ENCODE measurements at regions not wholly inside any gene's neighbourhood (a gene's known extent, or its start where the extent isn't known, plus 50 kb on each side); places are given as distances from the start of the nearest gene placed in this dataset.

DNA sequence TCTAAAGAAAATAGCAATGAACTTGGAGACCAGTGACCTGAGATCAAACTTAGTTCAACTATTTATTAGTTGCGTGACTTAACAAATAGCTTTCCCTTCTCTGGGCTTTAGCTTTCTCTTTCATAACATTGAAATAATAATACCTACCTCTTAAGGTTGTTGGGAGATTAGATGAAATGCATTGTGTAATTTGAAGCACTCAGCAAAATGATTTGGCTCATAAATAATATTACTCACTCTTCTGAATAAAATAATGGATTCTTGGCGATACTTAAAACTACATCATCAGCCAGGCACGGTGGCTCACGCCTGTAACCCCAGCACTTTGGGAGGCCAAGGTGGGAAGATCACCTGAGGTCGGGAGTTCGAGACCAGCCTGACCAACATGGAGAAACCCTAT lies 556.2 kb upstream of the JARID2 start:
- no peak for DNase-seq

DNA sequence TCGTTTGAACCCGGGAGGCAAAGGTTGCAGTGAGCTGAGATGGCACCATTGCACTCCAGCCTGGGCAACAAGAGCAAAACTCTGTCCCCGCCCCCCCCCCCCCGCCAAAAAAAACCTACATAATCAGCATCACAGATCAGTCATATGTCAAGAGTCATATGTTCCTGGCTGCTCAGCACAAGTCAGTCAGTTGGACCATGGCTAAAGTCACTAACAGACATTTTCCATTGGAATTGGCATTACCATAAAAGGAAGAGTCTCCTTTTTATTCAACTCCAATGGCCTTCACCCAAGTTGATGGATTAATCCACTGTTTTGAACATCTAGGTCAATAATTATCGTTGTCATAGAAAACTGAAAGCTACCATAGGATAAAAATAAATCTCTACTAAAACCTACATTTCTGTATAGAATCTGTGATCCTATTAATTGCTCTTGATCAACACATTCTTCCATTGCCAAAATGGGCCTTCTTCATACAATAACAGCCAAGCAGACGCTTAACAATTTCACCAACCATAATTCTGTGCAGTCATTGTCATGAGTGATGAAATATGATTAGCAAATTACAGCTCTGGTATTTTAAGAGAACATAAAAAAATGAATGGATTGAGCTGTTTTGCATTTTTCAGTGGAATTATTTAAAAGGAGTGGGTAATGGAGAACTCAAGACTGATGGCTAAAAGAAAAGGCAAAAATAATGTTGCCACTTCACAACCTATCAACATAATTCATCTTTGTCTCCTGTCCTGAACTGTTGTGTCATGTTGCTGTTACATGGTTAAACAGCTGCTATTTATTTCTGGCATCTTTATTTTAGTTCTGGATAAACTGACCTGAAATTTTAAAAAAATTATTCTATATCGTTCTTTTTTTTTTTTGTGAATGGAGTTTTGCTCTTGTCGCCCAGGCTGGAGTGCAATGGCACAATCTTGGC lies 555.5 kb upstream of the JARID2 start:
- no peak for DNase-seq

DNA sequence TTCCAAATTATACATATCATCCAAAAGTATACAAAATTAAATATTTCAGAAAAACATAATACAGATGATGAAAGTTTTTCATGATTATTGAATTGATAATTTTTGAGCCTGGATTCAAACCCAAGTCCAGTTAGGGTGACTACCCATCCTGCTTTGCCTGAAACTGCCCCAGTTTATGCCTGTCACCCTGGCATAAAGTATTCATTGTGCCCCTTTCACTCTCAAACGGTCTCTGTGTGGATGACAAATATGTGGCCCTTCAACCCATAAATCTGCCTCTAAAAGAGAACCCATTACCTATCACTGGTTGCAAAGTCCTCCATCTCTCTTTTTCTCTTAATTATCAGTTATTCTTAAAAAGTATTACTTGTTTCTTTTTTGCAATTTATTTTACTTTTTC lies 553.7 kb upstream of the JARID2 start:
- no peak for DNase-seq

DNA sequence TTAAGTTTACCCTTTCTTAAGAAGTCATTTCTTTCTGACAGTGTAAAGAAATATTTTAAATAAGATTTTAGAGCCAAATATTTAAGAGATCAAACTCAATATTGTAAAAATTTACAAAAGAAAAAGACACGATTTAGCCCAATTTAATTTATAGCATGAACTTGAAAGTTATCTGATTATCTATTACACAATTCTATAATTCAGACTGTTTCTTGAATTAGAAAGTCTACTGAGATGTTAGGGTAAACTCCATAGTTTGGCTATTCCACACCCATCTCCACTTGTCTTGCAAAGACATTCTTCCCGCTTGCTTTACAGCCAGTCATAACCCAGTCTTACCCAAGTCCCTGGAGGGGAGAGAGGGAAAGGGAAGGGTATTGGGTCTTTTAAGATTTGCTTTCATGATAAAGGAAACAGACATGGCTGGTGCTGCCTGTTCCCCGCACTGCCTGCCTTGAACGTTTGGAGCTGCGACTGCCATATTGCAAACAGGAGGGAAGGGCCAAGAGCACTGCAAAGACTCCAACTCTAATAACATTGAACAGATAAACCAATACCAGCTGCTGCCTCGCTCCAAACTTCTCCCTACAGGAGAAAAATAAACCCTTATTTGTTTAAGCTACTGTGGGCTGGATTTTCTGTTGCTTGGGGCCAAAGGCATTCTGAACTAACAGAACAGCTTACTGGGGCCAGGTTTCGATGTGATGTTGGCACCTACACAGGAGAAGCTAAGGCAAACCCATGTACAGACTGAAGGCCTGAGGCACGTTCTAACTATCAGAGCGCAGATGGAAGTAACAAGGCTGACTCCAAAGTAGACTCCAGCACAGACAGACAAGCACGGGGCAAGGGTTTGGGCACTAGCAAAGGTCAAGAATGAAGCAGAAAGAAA lies 552.3 kb upstream of the JARID2 start:
- no peak for DNase-seq

GRCh38 chr6:14694308-14694707 lies 551.6 kb upstream of the JARID2 start:
- DNase-seq: no peak

- no peak for DNase-seq
Observed at GRCh38 chr6:14695579-14695978, 550.3 kb upstream of the JARID2 start.

DNA sequence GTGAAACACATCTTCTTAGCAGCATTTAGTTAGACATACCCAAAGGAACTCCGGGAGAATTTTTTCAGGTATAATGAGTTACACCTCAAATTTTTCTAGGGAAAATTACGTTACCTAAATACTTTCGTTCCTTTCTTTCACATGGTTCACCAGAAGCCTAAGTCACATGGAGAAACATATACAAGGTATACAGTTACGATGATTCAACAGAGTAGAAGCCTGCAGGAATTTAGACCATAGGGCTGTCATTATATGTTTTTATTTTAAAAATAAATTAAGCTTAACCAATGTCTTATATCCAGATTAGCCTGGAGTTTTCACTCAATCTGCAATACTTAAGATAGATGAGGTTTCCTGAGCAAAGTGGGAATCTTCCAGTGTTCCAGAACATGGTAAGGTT lies 549.5 kb upstream of the JARID2 start:
- no peak for DNase-seq

DNA sequence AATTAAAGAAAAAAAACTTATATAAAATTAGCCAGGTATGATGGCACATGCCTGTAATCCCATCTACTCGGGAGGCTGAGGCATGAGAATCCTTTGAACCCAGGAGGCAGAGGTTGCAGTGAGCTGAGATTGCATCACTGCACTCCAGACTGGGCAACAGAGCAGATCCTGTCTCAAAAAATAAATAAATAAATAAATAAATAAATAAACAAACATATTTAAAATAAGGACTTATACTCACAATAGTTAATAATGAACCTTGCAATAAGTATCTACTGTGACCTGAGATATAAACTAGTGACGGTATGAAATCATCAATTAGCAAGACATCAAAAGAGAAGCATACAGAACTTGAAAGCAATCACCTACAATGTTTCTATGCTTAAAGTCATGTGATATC lies 548.4 kb upstream of the JARID2 start:
- no peak for DNase-seq

GRCh38 chr6:14699803-14700601 lies 545.9 kb upstream of the JARID2 start:
- DNase-seq: no peak

DNA sequence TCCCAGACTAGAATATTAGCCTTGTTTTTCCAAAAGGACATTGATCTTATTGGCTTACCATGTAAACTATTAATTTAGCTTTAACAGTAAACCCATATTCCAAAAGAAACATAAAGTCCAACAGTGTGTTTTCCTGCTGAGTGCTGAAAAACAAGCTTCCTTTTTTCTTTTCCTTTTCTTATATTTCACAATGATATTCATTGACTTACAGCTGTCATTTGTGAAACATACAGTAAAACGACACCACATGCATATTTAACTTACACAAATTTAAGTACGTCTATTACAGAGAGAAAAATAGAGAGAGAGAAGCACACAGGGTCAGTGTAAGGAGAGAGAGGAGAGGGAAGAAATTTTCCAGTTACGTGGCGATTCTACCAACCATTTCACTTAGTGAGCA lies 543.9 kb upstream of the JARID2 start:
- no peak for DNase-seq

- DNase-seq: no peak
Observed at GRCh38 chr6:14702678-14703077, 543.2 kb upstream of the JARID2 start.

DNA sequence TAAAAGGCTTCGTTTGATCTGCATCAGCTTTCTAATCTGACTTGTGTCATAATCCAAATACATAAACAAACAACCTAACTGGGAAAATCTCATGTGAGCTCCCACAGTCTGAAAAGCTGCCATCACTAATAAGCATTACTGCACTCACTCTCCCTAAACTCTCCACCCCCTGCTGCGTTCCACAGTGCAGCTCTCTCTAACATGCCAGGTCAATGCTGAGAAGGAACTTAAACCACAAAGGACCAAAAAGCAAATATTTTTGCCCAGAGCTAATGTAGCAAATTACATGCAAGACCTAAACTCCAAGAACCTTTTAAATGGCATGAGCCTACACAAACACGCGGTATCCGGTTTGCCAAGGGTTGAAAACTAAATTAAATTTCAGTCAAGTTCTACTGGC lies 542.3 kb upstream of the JARID2 start:
- peak; percentile 50 for DNase-seq

GRCh38 chr6:14704383-14705271 lies 541.2 kb upstream of the JARID2 start:
- no peak for DNase-seq

DNA sequence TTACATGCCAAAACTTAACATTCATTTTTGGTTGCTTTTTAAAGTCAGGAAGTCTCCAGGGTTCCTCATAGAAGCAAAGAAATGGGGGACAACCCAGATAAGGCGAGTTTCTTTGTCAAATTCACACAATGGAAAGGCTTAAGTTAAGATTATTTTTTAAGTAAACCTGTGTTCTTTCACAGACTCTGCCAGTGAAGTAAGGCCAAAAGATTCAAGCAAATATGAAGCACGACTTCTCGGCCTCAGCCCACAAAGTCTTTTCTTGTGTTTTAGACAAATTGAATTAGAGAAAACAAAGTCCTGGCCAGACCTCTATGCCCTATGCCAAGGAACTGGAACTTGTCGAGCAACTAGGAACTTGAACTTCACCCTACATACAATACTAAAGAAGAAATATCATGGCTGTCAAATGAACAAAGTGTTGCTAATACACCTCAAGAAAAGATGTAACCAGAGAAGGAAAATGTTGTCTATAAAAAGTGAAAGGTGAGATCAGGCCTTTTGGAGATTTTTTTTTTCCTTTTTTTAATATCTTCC lies 540.0 kb upstream of the JARID2 start:
- no peak for DNase-seq

DNA sequence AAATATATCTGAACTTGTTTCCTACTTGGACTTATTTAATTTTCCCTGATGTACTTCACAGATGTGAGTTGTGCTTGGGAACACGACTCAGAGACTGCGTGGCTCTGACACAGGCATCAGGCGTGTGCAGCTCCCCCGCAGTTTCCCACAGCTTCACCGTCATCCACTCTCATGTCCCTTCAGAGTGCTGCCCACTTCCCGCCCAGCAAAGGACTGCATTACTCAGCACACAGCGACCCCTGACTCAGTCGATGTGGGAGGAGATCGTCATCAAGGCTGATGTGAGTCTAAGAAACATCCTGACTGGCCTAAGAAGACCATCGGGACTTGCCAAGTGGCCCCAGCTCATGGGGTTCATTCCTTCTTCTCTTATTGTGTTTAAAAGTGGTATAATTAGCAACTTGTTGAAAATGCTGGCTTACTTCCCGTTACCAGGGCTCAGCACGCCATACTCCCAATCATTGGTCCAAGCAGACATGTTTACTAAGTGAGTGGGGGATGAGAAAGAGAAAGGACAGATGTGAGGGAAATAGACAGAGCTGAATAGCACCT lies 539.4 kb upstream of the JARID2 start:
- DNase-seq: no peak

DNA sequence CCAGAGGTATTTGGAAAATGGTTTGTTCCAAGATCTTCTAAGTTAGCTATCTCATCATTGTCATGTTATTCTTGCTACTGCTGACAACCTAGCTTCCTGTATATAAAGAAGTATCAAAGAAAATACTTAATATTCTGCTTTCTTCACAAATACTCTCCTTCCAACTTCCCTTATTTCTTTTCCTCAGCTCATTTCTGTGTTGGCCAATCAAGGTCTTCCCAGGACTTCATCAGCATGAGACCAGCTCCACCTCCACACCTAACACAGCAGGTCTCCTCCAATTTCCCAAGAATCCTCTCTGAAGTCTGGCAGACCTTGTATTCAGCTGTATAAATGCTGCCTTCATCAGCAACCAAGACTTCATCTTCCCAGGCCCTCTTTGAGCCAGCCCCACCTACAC lies 538.6 kb upstream of the JARID2 start:
- no peak for DNase-seq

DNA sequence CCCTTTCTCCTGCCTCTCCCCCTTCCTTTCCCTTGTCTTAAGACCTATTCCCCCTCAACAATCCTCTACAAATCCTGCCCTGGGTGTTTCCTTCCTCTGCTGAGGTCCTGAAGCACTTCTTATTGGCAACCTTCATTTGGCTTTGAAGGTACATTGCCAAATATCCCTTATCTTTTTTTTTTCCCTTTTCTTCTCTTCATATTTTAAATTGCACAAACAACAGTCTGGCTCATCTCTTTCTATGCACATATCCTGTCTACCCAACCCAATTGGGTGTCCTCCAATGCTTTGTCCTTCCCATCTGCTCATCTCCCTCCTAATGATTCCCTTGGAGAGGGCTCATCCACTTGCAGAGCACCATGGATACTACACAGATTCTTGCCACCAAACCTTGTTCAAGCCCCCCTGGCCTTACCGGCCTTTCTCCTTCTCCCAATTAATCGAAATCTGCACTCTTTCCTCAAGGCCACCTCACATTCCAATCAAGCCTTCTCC lies 537.9 kb upstream of the JARID2 start:
- no peak for DNase-seq

GRCh38 chr6:14709066-14709670 lies 536.7 kb upstream of the JARID2 start:
- DNase-seq: no peak

DNA sequence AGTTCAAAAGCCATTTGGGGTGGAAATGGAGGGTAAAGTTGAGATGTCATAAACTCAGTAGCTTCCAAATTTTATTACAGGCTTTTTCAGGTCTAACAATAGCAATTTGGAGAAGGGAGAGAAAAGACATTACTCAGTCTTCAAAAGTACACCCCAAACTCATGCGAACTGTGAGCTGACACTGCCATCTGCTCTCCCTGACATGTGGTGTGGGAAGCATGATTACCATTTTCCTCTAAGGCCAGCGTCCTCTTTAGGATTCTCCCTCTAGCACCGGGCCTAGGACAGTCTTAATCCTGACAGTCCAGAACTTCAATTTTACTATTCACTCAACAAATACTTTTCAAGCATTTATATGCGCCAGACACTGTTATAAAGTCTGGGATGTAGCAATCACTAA lies 536.0 kb upstream of the JARID2 start:
- no peak for DNase-seq

DNA sequence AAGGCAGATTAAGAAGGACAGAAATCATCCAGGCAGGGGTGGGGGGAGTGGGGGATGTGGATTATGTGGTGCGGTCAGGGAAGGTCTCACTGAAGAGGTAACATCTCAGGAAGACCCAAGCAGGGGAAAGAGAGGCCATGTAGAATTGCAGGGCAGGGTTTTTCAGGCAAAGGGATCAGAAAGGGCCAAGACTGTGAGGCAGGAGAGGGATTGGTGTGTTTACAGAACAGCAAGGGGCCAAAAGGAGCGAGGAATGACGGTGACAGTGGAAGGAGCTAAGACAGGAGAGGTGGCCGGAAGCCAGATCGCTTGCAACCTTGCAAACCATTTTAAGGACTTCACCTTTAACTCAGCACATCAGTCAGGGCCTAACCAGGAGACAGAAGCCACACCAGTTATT lies 535.4 kb upstream of the JARID2 start:
- DNase-seq: no peak
